MCF 10A (cell line): ENCODE measurements at regions not wholly inside any gene's neighbourhood (a gene's known extent, or its start where the extent isn't known, plus 50 kb on each side); places are given as distances from the start of the nearest gene placed in this dataset.

ENCODE experiments used
- BruUV-seq: library from RNA; stranded (reverse); fragments of 400-500 nt; replicated peaks from 2 replicates; lab custom pipeline; 2021; lab: Mats Ljungman, UMichigan
- CTCF ChIA-PET: fragments of 300-600 bp; sonication (Branson Sonifier 250); formaldehyde crosslinking; extraction: SDS; loops from one replicate; lab custom pipeline; 2021; ENCODE audit warnings: antibody characterized with exemption, inconsistent platforms; lab: Yijun Ruan, JAX
- POLR2A ChIA-PET: fragments of 300-600, 350-650 bp; sonication (Branson Sonifier 250); formaldehyde crosslinking; extraction: SDS; loops from one replicate; lab custom pipeline; 2020; ENCODE audit warnings: antibody characterized with exemption, inconsistent platforms; lab: Yijun Ruan, JAX
- DNase-seq: peaks from one replicate; pipeline ENCODE4 v3.0.0-alpha.2; 2018; ENCODE audit not compliant: unreplicated experiment
- H3K27ac Mint-ChIP-seq: one replicate; pipeline ENCODE4 v1.8.0; 2022; ENCODE audit warnings: mild to moderate bottlenecking, low read depth, mixed read lengths; ENCODE audit not compliant: unreplicated experiment
- H3K27me3 Mint-ChIP-seq: one replicate; pipeline ENCODE4 v1.8.0; 2022; ENCODE audit warnings: mixed read lengths; ENCODE audit not compliant: insufficient read depth, unreplicated experiment
- H3K36me3 Mint-ChIP-seq: one replicate; pipeline ENCODE4 v1.8.0; 2022; ENCODE audit warnings: mild to moderate bottlenecking, moderate library complexity, mixed read lengths; ENCODE audit not compliant: insufficient read depth, unreplicated experiment
- H3K4me1 Mint-ChIP-seq: one replicate; pipeline ENCODE4 v1.8.0; 2022; ENCODE audit warnings: mixed read lengths; ENCODE audit not compliant: insufficient read depth, unreplicated experiment
- H3K4me3 Mint-ChIP-seq: one replicate; pipeline ENCODE4 v1.8.0; 2022; ENCODE audit warnings: mild to moderate bottlenecking, moderate library complexity, mixed read lengths; ENCODE audit not compliant: unreplicated experiment
- H3K9me3 Mint-ChIP-seq: one replicate; pipeline ENCODE4 v1.8.0; 2022; ENCODE audit warnings: mixed read lengths; ENCODE audit not compliant: unreplicated experiment
- CTCF ChIP-seq: fragments of 200-600 bp; IDR thresholded peaks from one replicate; pipeline ENCODE4 v1.8.0; 2022; ENCODE audit warnings: antibody characterized with exemption, mild to moderate bottlenecking; ENCODE audit not compliant: unreplicated experiment
- intact Hi-C: fragments of 100-400 bp; cut with micrococcal nuclease; formaldehyde crosslinking; loops from 2 replicates; pipeline ENCODE4 v1.14.1; 2022

DNA sequence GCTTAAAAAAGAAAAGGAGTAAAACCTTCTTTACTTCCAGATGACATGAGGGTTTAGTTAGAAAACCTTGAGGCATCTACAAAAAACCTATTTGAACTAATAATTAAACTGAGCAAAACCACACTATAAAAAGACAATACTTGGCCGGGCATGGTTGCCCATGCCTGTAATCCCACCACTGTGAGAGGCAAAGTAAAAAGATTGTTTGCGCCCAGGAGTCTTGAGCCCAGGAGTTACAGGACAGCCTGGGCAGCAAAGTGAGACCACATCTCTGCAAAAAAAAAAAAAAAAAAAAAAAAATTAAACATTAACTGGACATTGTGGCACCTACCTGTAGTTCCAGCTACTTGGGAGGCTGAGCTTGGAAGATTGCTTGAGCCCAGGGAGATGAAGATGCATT, 502.8 kb upstream of the LRRTM4 start:
- H3K27ac Mint-ChIP-seq, result no peak overlapping the region
- intact Hi-C loops, result no loop called here
- no peak for TF ChIP-seq CTCF
- CTCF ChIA-PET, result interaction anchor here (0.7 to 0.8 kb wide), 2 partner anchors 10 to 19 kb away, joined by 3 to 5 read pairs; no protein-coding TSS in a partner anchor
- peaks cover 14% of the 10 kb centered on the region for H3K9me3 Mint-ChIP-seq
- POLR2A ChIA-PET, result no interaction called here
- BruUV-seq, result no TSS peak
- DNase-seq, result no peak
- H3K27me3 Mint-ChIP-seq, result no peaks in the 10 kb centered on the region
- H3K4me3 Mint-ChIP-seq, result no peak overlapping the region
- H3K36me3 Mint-ChIP-seq, result peaks cover 5% of the 10 kb centered on the region
- H3K4me1 Mint-ChIP-seq, result no peaks in the 10 kb centered on the region

GRCh38 chr2:78029392-78029995, 507.3 kb upstream of the LRRTM4 start:
- BruUV-seq, result no TSS peak
- H3K9me3 Mint-ChIP-seq, result peaks cover 8% of the 10 kb centered on the region
- H3K36me3 Mint-ChIP-seq, result no peaks in the 10 kb centered on the region
- H3K27me3 Mint-ChIP-seq, result no peaks in the 10 kb centered on the region
- CTCF ChIA-PET, result no interaction called here
- H3K4me1 Mint-ChIP-seq, result no peaks in the 10 kb centered on the region
- H3K27ac Mint-ChIP-seq, result no peak overlapping the region
- no peak for TF ChIP-seq CTCF
- peak; percentile 4 for DNase-seq
- POLR2A ChIA-PET, result no interaction called here
- no peak overlapping the region for H3K4me3 Mint-ChIP-seq
- intact Hi-C loops, result no loop called here

GRCh38 chr2:78034706-78035105, 512.5 kb upstream of the LRRTM4 start:
- H3K27me3 Mint-ChIP-seq, result no peaks in the 10 kb centered on the region
- intact Hi-C loops, result no loop called here
- H3K27ac Mint-ChIP-seq, result no peak overlapping the region
- no peak for DNase-seq
- no peaks in the 10 kb centered on the region for H3K4me1 Mint-ChIP-seq
- ChIA-PET POLR2A (no interaction called here), CTCF (no interaction called here)
- no peaks in the 10 kb centered on the region for H3K36me3 Mint-ChIP-seq
- no TSS peak for BruUV-seq
- peaks cover 23% of the 10 kb centered on the region for H3K9me3 Mint-ChIP-seq
- H3K4me3 Mint-ChIP-seq, result no peak overlapping the region
- TF ChIP-seq CTCF, result no peak

DNA sequence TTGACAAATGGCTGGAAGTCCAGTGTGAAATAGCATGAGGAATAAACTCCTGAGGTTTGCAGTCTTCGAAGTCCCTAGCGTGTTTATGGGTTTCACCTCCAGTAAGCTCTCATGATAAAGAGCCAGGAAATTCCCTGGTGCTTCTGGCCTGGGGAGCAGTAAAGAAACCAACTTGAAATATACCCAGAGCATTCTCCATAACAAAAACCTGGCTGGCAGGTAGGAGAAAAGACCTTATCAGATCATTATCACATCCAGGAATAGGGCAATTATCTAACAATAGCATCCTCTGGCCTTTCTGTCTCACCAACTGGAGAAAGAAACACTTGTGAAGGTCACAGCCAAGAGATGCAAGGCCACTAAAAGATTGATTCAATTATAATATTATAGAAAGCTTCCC, 513.6 kb upstream of the LRRTM4 start:
- no peak for DNase-seq
- no peaks in the 10 kb centered on the region for H3K36me3 Mint-ChIP-seq
- no peak overlapping the region for H3K27ac Mint-ChIP-seq
- no peaks in the 10 kb centered on the region for H3K4me1 Mint-ChIP-seq
- no peak for TF ChIP-seq CTCF
- intact Hi-C loops, result no loop called here
- CTCF ChIA-PET, result no interaction called here
- H3K4me3 Mint-ChIP-seq, result no peak overlapping the region
- POLR2A ChIA-PET, result no interaction called here
- H3K27me3 Mint-ChIP-seq, result no peaks in the 10 kb centered on the region
- BruUV-seq, result no TSS peak
- H3K9me3 Mint-ChIP-seq, result peaks cover 23% of the 10 kb centered on the region
